ENCODE measurements at regions not wholly inside any gene's neighbourhood (a gene's known extent, or its start where the extent isn't known, plus 50 kb on each side); places are given as distances from the start of the nearest gene placed in this dataset.
"Not testable (repeated sequence)": the region's sequence is repeated elsewhere in the genome, so short reads cannot be mapped to it uniquely, and the experiment has no call there.

GRCh38 chr12:75692876-75693275 lies 181.5 kb upstream of the KRR1 start:
- H3K4me3 ChIP-seq, result no peak overlapping the region
- no peaks in the 10 kb centered on the region for H3K36me3 ChIP-seq
- DNase-seq (ENCODE audit: low read depth in 1 of 2, low spot score in 1 of 2), result peak in 1 of 2 donors; percentile 38
- no peaks in the 10 kb centered on the region for H3K27me3 ChIP-seq
- no peak overlapping the region for H3K27ac ChIP-seq
- TF ChIP-seq CTCF (IDR thresholded peaks at IDR 0.05; ENCODE audit: low read depth, low read length), result no peak
- H3K9me3 ChIP-seq (ENCODE audit: low read depth), result no peaks in the 10 kb centered on the region
- peaks cover 2% of the 10 kb centered on the region for H3K4me1 ChIP-seq (ENCODE audit: low read depth)

DNA sequence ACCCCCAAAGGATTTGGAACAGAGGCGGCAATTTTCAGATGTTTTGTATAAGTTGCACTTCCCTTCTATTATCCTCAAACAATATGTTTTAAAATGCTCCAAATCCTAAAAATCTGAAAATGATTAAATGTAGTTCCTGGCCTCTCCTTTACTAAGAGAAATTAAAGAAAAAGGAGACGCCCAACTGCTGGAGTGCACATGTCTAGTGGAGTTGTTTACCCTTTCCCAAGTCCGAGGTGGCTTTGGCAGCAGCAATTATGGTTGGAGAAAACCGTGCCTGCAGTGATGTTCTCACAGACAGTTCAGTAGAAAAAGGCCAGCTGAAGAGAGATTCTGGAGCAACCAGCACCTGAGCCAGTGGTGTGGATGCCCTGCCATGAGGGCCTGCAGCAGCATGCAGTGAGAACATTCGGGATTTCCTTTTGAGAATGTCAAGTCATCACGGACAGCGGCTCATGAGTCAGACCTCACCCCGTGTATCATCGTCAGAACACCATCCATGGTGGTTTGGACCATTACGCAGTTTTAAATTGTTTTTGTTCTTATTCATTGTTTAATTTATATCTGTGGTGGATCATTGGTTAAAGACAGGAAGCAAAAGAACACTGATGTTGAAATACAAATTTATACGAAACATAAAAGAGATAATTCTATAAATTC lies 179.0 kb upstream of the KRR1 start:
- Histone ChIP-seq H3K36me3 (no peaks in the 10 kb centered on the region), H3K4me3 (no peak overlapping the region), H3K4me1 (ENCODE audit: low read depth) (no peaks in the 10 kb centered on the region), H3K9me3 (ENCODE audit: low read depth) (no peaks in the 10 kb centered on the region), H3K27me3 (no peaks in the 10 kb centered on the region), H3K27ac (no peak overlapping the region)
- DNase-seq (ENCODE audit: low read depth in 1 of 2, low spot score in 1 of 2), result peak in 1 of 2 donors; percentile 97
- no peak for TF ChIP-seq CTCF (IDR thresholded peaks at IDR 0.05; ENCODE audit: low read depth, low read length)

DNA sequence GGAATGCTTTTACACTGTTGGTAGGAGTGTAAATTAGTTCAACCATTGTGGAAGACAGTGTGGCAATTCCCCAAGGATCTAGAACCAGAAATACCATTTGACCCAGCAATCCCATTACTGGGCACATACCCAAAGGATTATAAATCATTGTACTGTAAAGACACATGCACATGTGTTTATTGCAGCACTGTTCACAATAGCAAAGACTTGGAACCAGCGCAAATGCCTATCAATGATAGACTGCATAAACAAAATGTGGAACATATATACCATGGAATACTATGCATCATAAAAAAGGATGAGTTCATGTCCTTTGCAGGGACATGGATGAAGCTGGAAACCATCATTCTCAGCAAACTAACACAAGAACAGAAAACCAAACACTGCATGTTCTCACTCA lies 174.8 kb upstream of the KRR1 start:
- H3K4me3 ChIP-seq; H3K4me1 ChIP-seq (ENCODE audit: low read depth); H3K36me3 ChIP-seq; H3K9me3 ChIP-seq (ENCODE audit: low read depth); H3K27me3 ChIP-seq; H3K27ac ChIP-seq; DNase-seq (ENCODE audit: low read depth in 1 of 2, low spot score in 1 of 2): not testable (repeated sequence)

DNA sequence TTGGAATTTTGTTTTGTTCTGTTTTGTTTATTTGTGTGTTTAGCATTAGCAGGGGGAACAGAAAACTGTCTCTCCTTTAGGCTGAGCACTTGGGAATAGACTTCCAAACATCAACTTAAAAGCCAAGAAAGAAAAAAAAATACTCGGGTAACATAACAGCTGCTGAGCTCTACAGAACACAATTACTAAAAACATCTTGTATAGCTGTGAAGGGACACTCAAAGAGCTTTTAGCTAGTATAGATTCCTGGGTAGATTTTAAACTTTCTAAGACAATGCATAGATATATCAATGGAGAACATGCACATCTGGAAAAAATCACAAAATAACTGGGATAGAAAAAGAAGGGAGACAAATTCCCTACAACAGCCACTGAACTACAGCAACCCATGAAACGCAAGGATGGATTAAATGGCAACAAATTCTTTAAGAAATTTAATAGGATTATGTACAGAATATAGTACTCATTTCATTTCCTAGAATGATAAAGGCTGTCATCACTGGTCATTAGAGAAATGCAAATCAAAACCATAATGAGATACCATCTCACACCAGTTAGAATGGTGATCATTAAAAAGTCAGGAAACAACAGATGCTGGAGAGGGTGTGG lies 174.3 kb upstream of the KRR1 start:
- Histone ChIP-seq H3K36me3 (no peaks in the 10 kb centered on the region), H3K27me3 (no peaks in the 10 kb centered on the region), H3K27ac (no peak overlapping the region), H3K4me3 (no peak overlapping the region), H3K4me1 (ENCODE audit: low read depth) (no peaks in the 10 kb centered on the region), H3K9me3 (ENCODE audit: low read depth) (no peaks in the 10 kb centered on the region)
- no peak for DNase-seq (ENCODE audit: low read depth in 1 of 2, low spot score in 1 of 2)
- TF ChIP-seq CTCF (IDR thresholded peaks at IDR 0.05; ENCODE audit: low read depth, low read length), result no peak

GRCh38 chr12:75684678-75685616 lies 173.5 kb upstream of the KRR1 start:
- Histone ChIP-seq H3K27ac (no peak overlapping the region), H3K36me3 (no peaks in the 10 kb centered on the region), H3K27me3 (no peaks in the 10 kb centered on the region), H3K4me1 (ENCODE audit: low read depth) (no peaks in the 10 kb centered on the region), H3K9me3 (ENCODE audit: low read depth) (no peaks in the 10 kb centered on the region), H3K4me3 (no peak overlapping the region)
- peak in 1 of 2 donors; percentile 90 for DNase-seq (ENCODE audit: low read depth in 1 of 2, low spot score in 1 of 2)
- TF ChIP-seq CTCF (IDR thresholded peaks at IDR 0.05; ENCODE audit: low read depth, low read length), result no peak

DNA sequence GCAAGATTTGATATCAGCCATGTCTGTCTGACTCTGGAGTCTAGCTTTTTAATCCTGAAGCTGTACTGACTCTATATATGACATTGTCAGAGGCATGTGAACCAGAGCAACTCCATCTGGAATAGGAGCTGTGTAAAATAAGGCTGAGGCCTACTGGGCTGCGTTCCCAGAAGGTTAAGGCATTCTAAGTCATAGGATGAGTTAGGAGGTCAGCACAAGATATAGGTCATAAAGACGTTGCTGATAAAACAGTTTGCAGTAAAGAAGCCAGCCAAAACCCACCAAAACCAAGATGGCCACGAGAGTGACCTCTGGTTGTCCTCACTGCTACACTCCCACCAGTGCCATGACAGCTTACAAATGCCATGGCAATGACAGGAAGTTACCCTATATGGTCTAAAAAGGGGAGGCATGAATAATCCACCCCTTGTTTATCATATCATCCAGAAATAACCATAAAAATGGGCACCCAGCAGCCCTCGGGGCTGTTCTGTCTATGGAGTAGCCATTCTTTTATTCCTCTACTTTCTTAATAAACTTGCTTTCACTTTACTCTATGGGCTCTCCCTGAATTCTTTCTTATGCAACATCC lies 172.7 kb upstream of the KRR1 start:
- H3K27ac ChIP-seq; H3K9me3 ChIP-seq (ENCODE audit: low read depth): not testable (repeated sequence)
- peak in 1 of 2 donors; percentile 55 for DNase-seq (ENCODE audit: low read depth in 1 of 2, low spot score in 1 of 2)

More for the DNA sequence above, 172.7 kb upstream of the KRR1 start:
- not testable (repeated sequence) for H3K4me1 ChIP-seq (ENCODE audit: low read depth); H3K36me3 ChIP-seq; H3K4me3 ChIP-seq; H3K27me3 ChIP-seq
